Peyer's patch (tissue), 4 donors: ENCODE measurements at regions not wholly inside any gene's neighbourhood (a gene's known extent, or its start where the extent isn't known, plus 50 kb on each side); places are given as distances from the start of the nearest gene placed in this dataset.

Experiments
- CTCF ChIP-seq, 6 experiments: fragments of 450-650 bp in 4 of 6; fragments of 200-600 bp in 2 of 6; sonication (generic) in 1 of 6; IDR thresholded peaks; one replicate each; pipeline ENCODE4 v1.5.1; 2017 to 2019; ENCODE audit warnings: antibody characterized with exemption in 6 of 6, mild to moderate bottlenecking in 3 of 6, moderate library complexity in 1 of 6
- POLR2A ChIP-seq, 2 donors: fragments of 450-650 bp; IDR thresholded peaks; one replicate each; pipeline ENCODE4 v1.5.1; 2017; ENCODE audit warnings: antibody characterized with exemption in 2 of 2, mild to moderate bottlenecking in 2 of 2, moderate library complexity in 2 of 2

GRCh38 chr7:41612798-41613197 is 90.1 kb downstream of the INHBA start:
- TF ChIP-seq CTCF (IDR thresholded peaks at IDR 0.05), result no peak
- TF ChIP-seq POLR2A (IDR thresholded peaks at IDR 0.05), result no peak
